Endothelial cell (in vitro differentiated cells): ENCODE measurements at regions not wholly inside any gene's neighbourhood (a gene's known extent, or its start where the extent isn't known, plus 50 kb on each side); places are given as distances from the start of the nearest gene placed in this dataset.

ENCODE experiments used
- DNase-seq: peaks from one replicate; pipeline ENCODE4 v3.0.0; 2021; ENCODE audit warnings: low spot score
- H3K27ac Mint-ChIP-seq: one replicate; pipeline ENCODE4 v1.8.0; 2021; ENCODE audit warnings: mixed read lengths, inconsistent platforms; ENCODE audit not compliant: unreplicated experiment
- H3K27me3 Mint-ChIP-seq: one replicate; pipeline ENCODE4 v1.8.0; 2021; ENCODE audit warnings: mild to moderate bottlenecking, moderate library complexity, mixed read lengths, inconsistent platforms; ENCODE audit not compliant: unreplicated experiment
- H3K36me3 Mint-ChIP-seq: one replicate; pipeline ENCODE4 v1.8.0; 2021; ENCODE audit warnings: mild to moderate bottlenecking, low read depth, mixed read lengths, inconsistent platforms; ENCODE audit not compliant: unreplicated experiment
- H3K4me1 Mint-ChIP-seq: one replicate; pipeline ENCODE4 v1.8.0; 2021; ENCODE audit warnings: mild to moderate bottlenecking, mixed read lengths, inconsistent platforms; ENCODE audit not compliant: unreplicated experiment
- H3K4me3 Mint-ChIP-seq: one replicate; pipeline ENCODE4 v1.8.0; 2021; ENCODE audit warnings: mild to moderate bottlenecking, mixed read lengths, inconsistent platforms; ENCODE audit not compliant: unreplicated experiment
- H3K9me3 Mint-ChIP-seq: one replicate; pipeline ENCODE4 v1.8.0; 2021; ENCODE audit warnings: mixed read lengths, inconsistent platforms; ENCODE audit not compliant: unreplicated experiment
- TF ChIP-seq, protein P1 (sequence below): fragments of 200-600 bp; sonication (generic); IDR thresholded peaks from one replicate; pipeline ENCODE4 v1.5.0; 2021; ENCODE audit warnings: antibody characterized with exemption; ENCODE audit not compliant: unreplicated experiment

DNA sequence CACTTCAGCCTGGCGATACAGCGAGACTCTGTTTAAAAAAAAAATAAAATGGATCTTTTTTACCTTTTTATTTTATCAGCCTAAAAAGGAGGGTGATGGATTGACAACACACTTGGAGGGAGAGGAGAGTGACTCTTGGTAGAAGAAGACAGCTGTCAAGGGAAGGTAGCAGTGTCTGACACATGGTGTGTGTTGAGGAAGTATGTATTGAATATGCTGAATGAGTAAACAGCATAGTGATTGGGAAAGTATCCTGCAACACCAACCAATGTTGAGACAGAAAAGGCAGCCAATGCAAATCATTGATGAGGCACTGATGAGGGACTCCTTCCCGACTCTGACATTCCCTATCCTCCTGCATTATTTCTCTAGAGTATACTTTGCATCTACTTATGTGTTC lies 306.4 kb downstream of the LPIN1 start:
- DNase-seq = no peak
- H3K9me3 Mint-ChIP-seq = no peaks in the 10 kb centered on the region
- no peak overlapping the region for H3K27ac Mint-ChIP-seq
- H3K27me3 Mint-ChIP-seq = no peaks in the 10 kb centered on the region
- H3K36me3 Mint-ChIP-seq = no peaks in the 10 kb centered on the region
- TF ChIP-seq, protein P1, sequence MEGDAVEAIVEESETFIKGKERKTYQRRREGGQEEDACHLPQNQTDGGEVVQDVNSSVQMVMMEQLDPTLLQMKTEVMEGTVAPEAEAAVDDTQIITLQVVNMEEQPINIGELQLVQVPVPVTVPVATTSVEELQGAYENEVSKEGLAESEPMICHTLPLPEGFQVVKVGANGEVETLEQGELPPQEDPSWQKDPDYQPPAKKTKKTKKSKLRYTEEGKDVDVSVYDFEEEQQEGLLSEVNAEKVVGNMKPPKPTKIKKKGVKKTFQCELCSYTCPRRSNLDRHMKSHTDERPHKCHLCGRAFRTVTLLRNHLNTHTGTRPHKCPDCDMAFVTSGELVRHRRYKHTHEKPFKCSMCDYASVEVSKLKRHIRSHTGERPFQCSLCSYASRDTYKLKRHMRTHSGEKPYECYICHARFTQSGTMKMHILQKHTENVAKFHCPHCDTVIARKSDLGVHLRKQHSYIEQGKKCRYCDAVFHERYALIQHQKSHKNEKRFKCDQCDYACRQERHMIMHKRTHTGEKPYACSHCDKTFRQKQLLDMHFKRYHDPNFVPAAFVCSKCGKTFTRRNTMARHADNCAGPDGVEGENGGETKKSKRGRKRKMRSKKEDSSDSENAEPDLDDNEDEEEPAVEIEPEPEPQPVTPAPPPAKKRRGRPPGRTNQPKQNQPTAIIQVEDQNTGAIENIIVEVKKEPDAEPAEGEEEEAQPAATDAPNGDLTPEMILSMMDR = no peak
- no peaks in the 10 kb centered on the region for H3K4me1 Mint-ChIP-seq
- no peak overlapping the region for H3K4me3 Mint-ChIP-seq

DNA sequence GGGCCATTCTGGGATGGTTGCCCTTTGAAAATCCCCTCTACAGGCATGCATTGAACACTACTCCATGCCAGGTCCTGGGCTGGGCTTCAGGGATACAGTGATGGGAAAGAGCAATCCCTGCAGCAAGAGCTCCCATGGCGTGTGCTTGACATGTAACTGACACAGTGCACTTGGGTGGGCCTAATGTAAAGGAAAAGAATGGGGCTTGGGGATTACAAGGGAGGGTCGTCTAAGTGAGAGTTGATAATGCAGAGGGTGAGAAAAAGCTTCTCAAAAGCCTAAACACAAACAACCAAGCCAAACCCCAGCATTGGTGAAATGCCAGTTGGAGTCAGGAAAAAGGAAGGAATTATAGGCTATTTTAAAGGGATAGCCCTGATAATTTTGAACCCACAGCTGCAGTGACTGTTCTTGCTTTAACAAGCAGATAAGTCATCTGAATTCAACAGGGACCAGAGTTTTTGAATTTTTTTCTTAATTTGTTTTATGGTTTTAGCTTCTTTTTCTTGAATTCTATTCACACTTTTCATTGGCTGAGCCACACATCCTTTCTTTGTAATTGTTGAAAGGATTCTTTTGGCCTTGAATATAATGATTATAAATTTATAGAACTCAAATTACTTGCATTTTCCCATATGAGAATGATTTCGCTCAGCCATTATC lies 308.7 kb downstream of the LPIN1 start:
- DNase-seq = no peak
- no peak overlapping the region for H3K4me3 Mint-ChIP-seq
- peaks cover 1% of the 10 kb centered on the region for H3K27me3 Mint-ChIP-seq
- TF ChIP-seq, protein P1 = no peak
- no peaks in the 10 kb centered on the region for H3K36me3 Mint-ChIP-seq
- H3K4me1 Mint-ChIP-seq = no peaks in the 10 kb centered on the region
- no peak overlapping the region for H3K27ac Mint-ChIP-seq
- H3K9me3 Mint-ChIP-seq = no peaks in the 10 kb centered on the region

- H3K4me3 Mint-ChIP-seq = no peak overlapping the region
- H3K4me1 Mint-ChIP-seq = no peaks in the 10 kb centered on the region
- H3K9me3 Mint-ChIP-seq = no peaks in the 10 kb centered on the region
- no peaks in the 10 kb centered on the region for H3K36me3 Mint-ChIP-seq
- H3K27ac Mint-ChIP-seq = no peak overlapping the region
- TF ChIP-seq, protein P1 = no peak
- H3K27me3 Mint-ChIP-seq = peaks cover 1% of the 10 kb centered on the region
- no peak for DNase-seq
These were observed 311.2 kb downstream of the LPIN1 start for GRCh38 chr2:12057436-12058166.

- Mint-ChIP-seq H3K4me3 (no peak overlapping the region), H3K4me1 (no peaks in the 10 kb centered on the region), H3K27me3 (peaks cover 1% of the 10 kb centered on the region), H3K36me3 (no peaks in the 10 kb centered on the region), H3K9me3 (no peaks in the 10 kb centered on the region), H3K27ac (no peak overlapping the region)
- DNase-seq = no peak
- TF ChIP-seq, protein P1 = no peak
These were observed 313.4 kb downstream of the LPIN1 start for GRCh38 chr2:12059616-12060441.
